Muscle of leg (tissue), 3 donors: ENCODE measurements at regions not wholly inside any gene's neighbourhood (a gene's known extent, or its start where the extent isn't known, plus 50 kb on each side); places are given as distances from the start of the nearest gene placed in this dataset.
"Not testable (repeated sequence)": the region's sequence is repeated elsewhere in the genome, so short reads cannot be mapped to it uniquely, and the experiment has no call there.

Experiments used
- DNase-seq: peaks from one replicate; pipeline ENCODE4 v3.0.0; 2013
- H3K27ac ChIP-seq: one replicate; pipeline ENCODE4 v1.5.1; 2013; ENCODE audit warnings: mild to moderate bottlenecking, low read length, control low read depth
- H3K27me3 ChIP-seq: one replicate; pipeline ENCODE4 v1.6.1; 2013; ENCODE audit warnings: low read length; ENCODE audit not compliant: control insufficient read depth, insufficient read depth
- H3K36me3 ChIP-seq: one replicate; pipeline ENCODE4 v1.6.1; 2013; ENCODE audit warnings: low read length; ENCODE audit not compliant: control insufficient read depth, insufficient read depth
- H3K4me1 ChIP-seq: one replicate; pipeline ENCODE4 v1.6.1; 2013; ENCODE audit warnings: low read length; ENCODE audit not compliant: control insufficient read depth, insufficient read depth
- H3K4me3 ChIP-seq: one replicate; pipeline ENCODE4 v1.5.1; 2013; ENCODE audit warnings: low read length, control low read depth
- H3K9me3 ChIP-seq: replicated peaks from 2 replicates; pipeline ENCODE4 v1.6.1; 2013; ENCODE audit warnings: low read depth, low read length; ENCODE audit not compliant: control insufficient read depth
- WGBS: methylation state at CpG from one replicate; pipeline ENCODE4 v1.1.5; 2013; ENCODE audit warnings: missing lambda C conversion rate; ENCODE audit not compliant: insufficient coverage; 5-methylcytosine and 5-hydroxymethylcytosine counted together

DNA sequence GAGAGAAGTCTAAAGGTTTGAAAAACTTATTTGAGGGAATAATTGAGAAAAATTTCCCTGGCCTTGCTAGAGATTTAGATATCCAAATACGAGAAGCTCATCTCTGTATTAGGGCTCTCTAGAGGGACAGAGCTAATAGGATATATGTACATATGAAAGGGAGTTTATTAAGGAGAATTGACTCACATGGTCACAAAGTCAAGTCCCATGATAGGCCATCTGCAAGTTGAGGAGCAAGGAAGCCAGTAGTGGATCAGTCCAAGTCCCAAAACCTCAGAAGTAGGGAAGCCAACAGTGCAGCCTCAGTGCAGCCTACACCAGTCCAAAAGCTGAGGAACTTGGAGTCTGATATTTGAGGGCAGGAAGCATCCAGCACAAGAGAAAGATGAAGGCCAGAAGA, 126.7 kb downstream of the PJA2 start:
- not testable (repeated sequence) for H3K9me3 ChIP-seq, H3K36me3 ChIP-seq, H3K27ac ChIP-seq, H3K27me3 ChIP-seq, H3K4me3 ChIP-seq, H3K4me1 ChIP-seq
- peak; percentile 84 for DNase-seq
- no CpG with 5 or more reads among the region's 1 CpG for WGBS

DNA sequence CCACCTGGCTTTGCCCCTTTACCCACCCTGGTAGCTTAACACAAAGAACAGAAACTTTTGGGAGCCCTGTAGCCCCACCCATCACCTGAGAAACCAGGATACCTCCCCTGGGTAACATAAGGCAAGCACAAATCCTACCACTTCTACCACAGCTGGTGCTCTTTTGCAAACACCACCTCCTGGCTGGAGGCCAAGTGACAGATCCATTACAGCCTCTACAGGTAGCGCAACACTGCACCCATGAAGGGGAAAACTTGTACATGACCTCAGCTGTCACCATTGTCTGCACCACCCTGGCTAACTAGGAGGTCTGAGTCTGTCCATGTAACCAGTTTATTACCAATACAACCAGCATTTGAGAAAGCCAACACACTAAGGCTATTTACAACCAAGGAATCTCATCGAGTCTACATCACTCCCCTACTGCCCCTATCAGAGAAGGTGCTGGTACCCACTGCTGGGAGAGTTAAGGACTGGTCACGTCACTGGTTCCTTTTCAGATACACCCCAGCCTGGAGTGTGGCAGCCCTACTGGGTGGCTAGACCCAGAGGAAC, 128.6 kb downstream of the PJA2 start:
- WGBS: 90% methylated on average over 2 of the region's 3 CpGs
- Histone ChIP-seq H3K36me3 (no peaks in the 10 kb centered on the region), H3K4me3 (no peak overlapping the region), H3K27ac (no peak overlapping the region), H3K4me1 (no peaks in the 10 kb centered on the region), H3K27me3 (no peaks in the 10 kb centered on the region), H3K9me3 (peaks cover 3% of the 10 kb centered on the region)
- no peak for DNase-seq

DNA sequence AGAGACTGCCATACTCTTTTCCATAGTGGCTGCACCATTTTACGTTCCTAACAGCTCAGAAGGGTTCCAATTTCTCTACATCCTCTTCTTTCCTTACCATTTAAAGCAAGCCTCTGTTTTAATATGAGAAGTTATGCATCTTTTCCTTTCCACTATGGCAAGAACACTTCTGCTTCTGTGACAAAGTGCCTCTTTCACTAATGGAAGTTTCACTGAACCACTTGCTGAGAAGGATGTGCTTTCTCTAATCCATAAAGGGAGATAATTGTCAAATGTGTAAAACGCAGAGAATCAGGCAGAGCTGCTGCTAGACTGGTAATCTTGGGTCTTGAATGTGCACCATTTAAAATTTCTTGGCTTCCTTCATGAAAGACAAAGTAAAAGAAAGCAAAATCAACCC, 131.6 kb downstream of the PJA2 start:
- Histone ChIP-seq H3K4me1 (no peaks in the 10 kb centered on the region), H3K9me3 (no peaks in the 10 kb centered on the region), H3K27ac (no peak overlapping the region), H3K27me3 (no peaks in the 10 kb centered on the region), H3K36me3 (no peaks in the 10 kb centered on the region), H3K4me3 (no peak overlapping the region)
- no CpG with 5 or more reads among the region's 2 CpGs for WGBS
- no peak for DNase-seq

- DNase-seq: no peak
- no peaks in the 10 kb centered on the region for H3K4me1 ChIP-seq
- no peaks in the 10 kb centered on the region for H3K27me3 ChIP-seq
- H3K27ac ChIP-seq: no peak overlapping the region
- no peaks in the 10 kb centered on the region for H3K36me3 ChIP-seq
- H3K4me3 ChIP-seq: no peak overlapping the region
- WGBS: no CpG with 5 or more reads among the region's 2 CpGs
- H3K9me3 ChIP-seq: peaks cover 2% of the 10 kb centered on the region
These were observed 133.9 kb downstream of the PJA2 start for GRCh38 chr5:109275919-109276318.

DNA sequence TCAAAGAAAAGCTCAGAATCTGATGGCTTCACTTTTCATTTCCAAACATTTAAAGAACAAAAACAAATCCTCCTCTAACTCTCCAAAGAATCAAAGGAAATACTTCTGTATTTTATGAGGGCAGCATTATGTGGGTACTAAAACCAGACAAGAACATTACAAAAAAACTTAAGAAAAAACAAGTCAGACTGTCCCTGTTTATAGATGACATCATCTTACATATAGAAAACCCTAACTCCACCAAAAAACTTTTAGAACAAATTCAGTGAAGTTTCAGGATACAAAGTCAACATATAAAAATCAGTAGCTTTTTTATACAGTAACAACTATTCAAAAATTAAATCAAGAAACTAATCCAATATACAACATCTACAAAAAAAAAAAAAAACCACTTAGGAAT, 136.2 kb downstream of the PJA2 start:
- no peaks in the 10 kb centered on the region for H3K4me1 ChIP-seq
- DNase-seq: no peak
- H3K27ac ChIP-seq: no peak overlapping the region
- no peaks in the 10 kb centered on the region for H3K27me3 ChIP-seq
- H3K9me3 ChIP-seq: peaks cover 2% of the 10 kb centered on the region
- H3K4me3 ChIP-seq: no peak overlapping the region
- H3K36me3 ChIP-seq: no peaks in the 10 kb centered on the region

DNA sequence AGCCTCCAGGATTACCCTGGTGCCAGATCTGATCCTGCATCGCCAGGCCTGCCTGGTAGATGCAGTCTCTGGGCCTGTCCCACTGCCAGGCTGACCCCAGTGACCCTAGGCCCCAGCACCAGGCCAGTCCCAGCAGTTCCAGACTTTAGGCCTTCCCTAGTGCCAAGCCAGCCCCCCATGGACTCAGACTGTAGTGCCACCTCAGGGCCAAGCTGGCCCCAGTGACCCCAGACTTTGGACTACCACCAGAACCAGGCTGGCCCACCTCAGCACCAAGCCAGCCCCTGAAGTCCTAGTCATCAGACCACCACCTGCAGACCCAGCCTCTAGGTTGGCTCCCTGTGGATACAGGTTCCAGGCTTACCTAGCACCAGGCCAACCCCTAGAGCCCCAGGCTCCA, 142.5 kb downstream of the PJA2 start:
- WGBS: 94% methylated on average over 1 of the region's 1 CpG
- no peaks in the 10 kb centered on the region for H3K36me3 ChIP-seq
- H3K9me3 ChIP-seq: peaks cover 2% of the 10 kb centered on the region
- no peak overlapping the region for H3K27ac ChIP-seq
- no peaks in the 10 kb centered on the region for H3K4me1 ChIP-seq
- no peak overlapping the region for H3K4me3 ChIP-seq
- no peak for DNase-seq
- H3K27me3 ChIP-seq: no peaks in the 10 kb centered on the region

- no peak overlapping the region for H3K27ac ChIP-seq
- peaks cover 2% of the 10 kb centered on the region for H3K9me3 ChIP-seq
- no peaks in the 10 kb centered on the region for H3K4me1 ChIP-seq
- H3K36me3 ChIP-seq: no peaks in the 10 kb centered on the region
- H3K27me3 ChIP-seq: no peaks in the 10 kb centered on the region
- no peak overlapping the region for H3K4me3 ChIP-seq
- WGBS: 40% methylated on average over 4 of the region's 4 CpGs
- DNase-seq: no peak
These were observed 151.0 kb downstream of the PJA2 start for GRCh38 chr5:109258755-109259154.

GRCh38 chr5:109256486-109256885, 153.3 kb downstream of the PJA2 start:
- no peak for DNase-seq
- no CpG with 5 or more reads among the region's 2 CpGs for WGBS
- peaks cover 2% of the 10 kb centered on the region for H3K9me3 ChIP-seq

DNA sequence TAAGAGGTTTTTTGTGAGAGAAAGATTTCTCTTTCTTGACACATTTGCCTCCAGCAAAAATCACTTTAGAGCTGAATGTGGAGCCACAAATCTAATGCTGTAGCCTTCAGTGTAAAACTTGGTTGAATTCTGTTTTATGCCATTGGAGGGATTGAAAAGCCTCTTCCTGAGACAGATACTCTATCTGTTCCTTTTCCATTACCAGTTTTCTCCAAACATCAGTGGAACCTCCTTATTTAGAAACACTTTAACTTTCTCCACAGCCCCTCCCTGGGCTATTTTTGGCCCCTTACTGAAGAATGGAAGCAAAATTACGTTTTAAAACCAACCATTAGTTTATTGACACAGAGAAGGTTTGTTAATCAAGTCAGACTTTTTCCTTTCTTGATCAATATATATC, 155.3 kb downstream of the PJA2 start:
- H3K27ac ChIP-seq: no peak overlapping the region
- DNase-seq: peak; percentile 51

More at GRCh38 chr5:109256486-109256885, 153.3 kb downstream of the PJA2 start:
- no peaks in the 10 kb centered on the region for H3K27me3 ChIP-seq
- H3K4me3 ChIP-seq: no peak overlapping the region
- H3K27ac ChIP-seq: no peak overlapping the region
- no peaks in the 10 kb centered on the region for H3K36me3 ChIP-seq
- H3K4me1 ChIP-seq: no peaks in the 10 kb centered on the region

DNA sequence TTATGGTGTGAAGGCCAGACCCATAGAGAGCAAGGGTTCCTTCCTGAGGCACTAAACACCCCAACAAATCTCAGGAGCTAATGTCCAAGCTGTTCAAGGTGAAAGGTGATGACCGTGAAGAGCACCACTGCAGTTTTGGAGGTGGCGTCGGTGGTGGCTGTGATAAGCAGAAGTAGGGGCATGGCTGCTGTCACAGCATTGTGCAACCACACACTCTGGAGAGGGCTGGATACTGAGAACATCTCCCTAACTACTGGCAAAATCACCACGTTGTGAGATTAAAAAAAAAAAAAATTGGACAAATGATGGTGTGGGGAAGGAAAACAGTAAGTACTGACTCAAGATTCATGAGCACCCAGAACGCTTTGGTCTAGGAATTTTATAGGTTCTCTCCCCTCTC, 156.5 kb downstream of the PJA2 start:
- Histone ChIP-seq H3K9me3 (no peaks in the 10 kb centered on the region), H3K27me3 (no peaks in the 10 kb centered on the region), H3K27ac (no peak overlapping the region), H3K36me3 (no peaks in the 10 kb centered on the region), H3K4me3 (no peak overlapping the region), H3K4me1 (no peaks in the 10 kb centered on the region)
- DNase-seq: no peak
- no CpG with 5 or more reads among the region's 5 CpGs for WGBS

More for the DNA sequence above, 155.3 kb downstream of the PJA2 start:
- H3K36me3 ChIP-seq: no peaks in the 10 kb centered on the region
- H3K4me1 ChIP-seq: no peaks in the 10 kb centered on the region
- H3K9me3 ChIP-seq: peaks cover 2% of the 10 kb centered on the region
- WGBS: no CpG with 5 or more reads among the region's 1 CpG
- H3K27me3 ChIP-seq: no peaks in the 10 kb centered on the region
- H3K4me3 ChIP-seq: no peak overlapping the region

DNA sequence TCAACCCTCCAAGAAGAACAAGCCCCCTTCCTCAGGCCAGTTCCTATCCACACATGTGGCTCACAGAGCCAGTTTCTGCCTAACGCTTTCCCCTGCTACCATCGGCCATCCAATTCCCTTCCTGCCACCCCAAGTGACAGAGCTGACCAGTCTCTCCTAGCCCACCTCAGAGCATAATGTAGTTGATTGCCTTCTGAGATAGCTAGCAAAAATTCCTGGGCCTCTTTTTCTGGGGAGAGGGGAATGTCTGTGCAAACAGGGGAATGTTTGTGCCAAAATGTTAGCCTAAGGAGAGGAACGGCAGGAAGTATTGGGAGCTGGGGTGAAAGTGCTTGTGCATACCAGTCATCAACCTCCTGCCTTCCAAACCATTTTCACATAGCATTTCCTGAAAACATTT, 157.0 kb downstream of the PJA2 start:
- Histone ChIP-seq H3K27ac (no peak overlapping the region), H3K36me3 (no peaks in the 10 kb centered on the region), H3K4me1 (no peaks in the 10 kb centered on the region), H3K4me3 (no peak overlapping the region), H3K9me3 (no peaks in the 10 kb centered on the region), H3K27me3 (no peaks in the 10 kb centered on the region)
- WGBS: no CpG with 5 or more reads among the region's 3 CpGs
- no peak for DNase-seq
